Adrenal gland (tissue), 9 donors: ENCODE measurements at regions not wholly inside any gene's neighbourhood (a gene's known extent, or its start where the extent isn't known, plus 50 kb on each side); places are given as distances from the start of the nearest gene placed in this dataset.
A peak's percentile ranks its signal among the peaks of the same experiment; 100 is the strongest.

ENCODE experiments used
- DNase-seq, 7 donors: peaks; one replicate each; pipeline ENCODE4 v3.0.0-alpha.2; 2019 to 2020
- H3K27ac ChIP-seq, 5 donors: fragments of 200-600 bp; sonication (generic) in 4 of 5; 1 replicate in 3 of 5; 2 replicates in 2 of 5; pipeline versions ENCODE4 v1.5.1 to v1.8.0; 2016 to 2020; ENCODE audit warnings: mild to moderate bottlenecking in 1 of 5
- H3K27me3 ChIP-seq: fragments of 200-600 bp; 2 replicates; pipeline ENCODE4 v1.8.0; 2021
- H3K36me3 ChIP-seq, 2 donors: fragments of 200-600 bp; replicated peaks in 1 of 2; 1 replicate in 1 of 2; 2 replicates in 1 of 2; pipeline versions ENCODE4 v1.5.1 to v1.8.0; 2018 to 2022
- H3K4me1 ChIP-seq, 2 donors: fragments of 200-600 bp; replicated peaks in 1 of 2; 1 replicate in 1 of 2; 2 replicates in 1 of 2; pipeline versions ENCODE4 v1.5.1 to v1.8.0; 2018 to 2021
- H3K4me3 ChIP-seq, 4 donors: fragments of 200-600 bp; sonication (generic) in 3 of 4; one replicate each; pipeline ENCODE4 v1.5.1; 2016 to 2018
- H3K9me3 ChIP-seq, 3 donors: fragments of 200-600 bp; sonication (generic) in 1 of 3; replicated peaks in 1 of 3; 1 replicate in 2 of 3; 2 replicates in 1 of 3; pipeline versions ENCODE4 v1.5.1 to v1.8.0; 2016 to 2021
- CTCF ChIP-seq, 6 experiments: fragments of 450-650 bp in 4 of 6; fragments of 200-600 bp in 2 of 6; sonication (generic) in 1 of 6; IDR thresholded peaks; 1 replicate in 5 of 6; 2 replicates in 1 of 6; pipeline versions ENCODE4 v1.5.1 to v1.8.0; 2016 to 2021; ENCODE audit warnings: antibody characterized with exemption in 6 of 6, mild to moderate bottlenecking in 2 of 6, moderate library complexity in 1 of 6
- POLR2A ChIP-seq, 2 donors: fragments of 450-650 bp; IDR thresholded peaks; one replicate each; pipeline ENCODE4 v1.6.1; 2017; ENCODE audit warnings: antibody characterized with exemption in 2 of 2, mild to moderate bottlenecking in 2 of 2, moderate library complexity in 1 of 2
- WGBS, 4 donors: extraction: QIAGEN DNeasy Blood & Tissue Kit in 2 of 4; methylation state at CpG; one replicate each; pipeline versions ENCODE4 v1.1.5 to v1.1.7; 2013 to 2017; 5-methylcytosine and 5-hydroxymethylcytosine counted together
- intact Hi-C, 2 donors: fragments of 100-400 bp; cut with DNase I; formaldehyde crosslinking; loops; one replicate each; pipeline versions ENCODE4 v1.14.1 to v1.15.0; 2022 to 2023
- donor health status: healthy with polysubstance abuse.
- donor health status: Bipolar disorder and iron deficiency.
- donor health status: DM: yes; HTN: yes; CAD: no.
- donor health status: DM: no; HTN: no; CAD: no.
- donor health status: DM: no; HTN: no; CAD: no.

GRCh38 chr15:98174286-98174685, 213.8 kb downstream of the ARRDC4 start:
- Histone ChIP-seq H3K27ac (no peak overlapping the region), H3K36me3 (no peaks in the 10 kb centered on the region), H3K4me1 (no peaks in the 10 kb centered on the region), H3K9me3 (no peaks in the 10 kb centered on the region), H3K4me3 (no peak overlapping the region), H3K27me3 (peaks cover 10% of the 10 kb centered on the region)
- TF ChIP-seq POLR2A (IDR thresholded peaks at IDR 0.05) = no peak
- no peak for TF ChIP-seq CTCF (IDR thresholded peaks at IDR 0.05)
- WGBS, 4 donors = 24 to 45% (median 32%) methylated on average over 3 of the region's 3 CpGs
- intact Hi-C loops = loop anchor here in 1 of 2 donors (10.0 kb wide), 1 partner anchor 269 kb away; no protein-coding TSS in a partner anchor
- no peak for DNase-seq

GRCh38 chr15:98174841-98175240, 214.3 kb downstream of the ARRDC4 start:
- TF ChIP-seq CTCF (IDR thresholded peaks at IDR 0.05) (no peak), POLR2A (IDR thresholded peaks at IDR 0.05) (no peak)
- Histone ChIP-seq H3K36me3 (no peaks in the 10 kb centered on the region), H3K4me1 (no peaks in the 10 kb centered on the region), H3K9me3 (no peaks in the 10 kb centered on the region), H3K27ac (no peak overlapping the region), H3K4me3 (no peak overlapping the region), H3K27me3 (peaks cover 11% of the 10 kb centered on the region)
- 64 to 92% (median 83%) methylated on average over 3 of the region's 3 CpGs for WGBS, 4 donors
- no peak for DNase-seq
- intact Hi-C loops = loop anchor here (5.0 to 10.0 kb wide), 2 partner anchors 270 to 273 kb away; no protein-coding TSS in a partner anchor

- Histone ChIP-seq H3K4me3 (no peak overlapping the region), H3K27ac (no peak overlapping the region), H3K36me3 (no peaks in the 10 kb centered on the region), H3K9me3 (no peaks in the 10 kb centered on the region), H3K27me3 (peaks cover 23% of the 10 kb centered on the region), H3K4me1 (no peaks in the 10 kb centered on the region)
- peak; percentile 35 to 61 (median 55) for DNase-seq
- intact Hi-C loops = loop anchor here (5.0 to 10.0 kb wide), 2 partner anchors 273 to 276 kb away; no protein-coding TSS in a partner anchor
- TF ChIP-seq CTCF (IDR thresholded peaks at IDR 0.05) (peak; percentile 45 to 85 (median 72)), POLR2A (IDR thresholded peaks at IDR 0.05) (no peak)
- 0 to 2% (median 1%) methylated on average over 9 of the region's 9 CpGs for WGBS, 4 donors
Observed at GRCh38 chr15:98177966-98178592, 217.6 kb downstream of the ARRDC4 start.

GRCh38 chr15:98178861-98179260, 218.4 kb downstream of the ARRDC4 start:
- Histone ChIP-seq H3K36me3 (no peaks in the 10 kb centered on the region), H3K27ac (no peak overlapping the region), H3K4me1 (no peaks in the 10 kb centered on the region), H3K27me3 (peaks cover 23% of the 10 kb centered on the region), H3K4me3 (no peak overlapping the region), H3K9me3 (no peaks in the 10 kb centered on the region)
- 26 to 38% (median 30%) methylated on average over 7 of the region's 7 CpGs for WGBS, 4 donors
- intact Hi-C loops = loop anchor here (5.0 to 10.0 kb wide), 2 partner anchors 274 to 277 kb away; no protein-coding TSS in a partner anchor
- no peak for DNase-seq
- TF ChIP-seq CTCF (IDR thresholded peaks at IDR 0.05) = no peak
- no peak for TF ChIP-seq POLR2A (IDR thresholded peaks at IDR 0.05)
